AG04450 (cell line): ENCODE measurements at regions not wholly inside any gene's neighbourhood (a gene's known extent, or its start where the extent isn't known, plus 50 kb on each side); places are given as distances from the start of the nearest gene placed in this dataset.

Experiments
- CTCF ChIA-PET: fragments of 300-600, 350-600 bp; formaldehyde crosslinking; extraction: SDS; loops from one replicate; lab custom pipeline; 2022; ENCODE audit warnings: antibody characterized with exemption, inconsistent platforms; lab: Charles Lee
- POLR2A ChIA-PET: fragments of 350-600 bp; formaldehyde crosslinking; extraction: SDS; loops from one replicate; lab custom pipeline; 2021; ENCODE audit warnings: antibody characterized with exemption, inconsistent platforms; lab: Yijun Ruan, JAX
- DNase-seq: peaks from one replicate; pipeline ENCODE4 v3.0.0-alpha.2; 2011; ENCODE audit warnings: low read depth, low spot score
- H3K27ac ChIP-seq: one replicate; pipeline ENCODE4 v1.5.1; 2012; ENCODE audit warnings: low read depth, low read length, control low read depth
- H3K27me3 ChIP-seq: one replicate; pipeline ENCODE4 v1.6.0; 2012; ENCODE audit warnings: low read length; ENCODE audit not compliant: control insufficient read depth, insufficient read depth
- H3K4me3 ChIP-seq: 2 replicates; pipeline ENCODE4 v1.5.1; 2011; ENCODE audit warnings: mild to moderate bottlenecking, low read depth, low read length, control low read depth
- H3K9me3 ChIP-seq: 2 replicates; pipeline ENCODE4 v1.5.1; 2012; ENCODE audit warnings: low read length; ENCODE audit not compliant: control insufficient read depth, insufficient read depth
- TF ChIP-seq, protein P1 (sequence below): IDR thresholded peaks from 2 replicates; pipeline ENCODE4 v1.5.1; 2011; ENCODE audit warnings: low read depth, low read length, control low read depth, inconsistent platforms

DNA sequence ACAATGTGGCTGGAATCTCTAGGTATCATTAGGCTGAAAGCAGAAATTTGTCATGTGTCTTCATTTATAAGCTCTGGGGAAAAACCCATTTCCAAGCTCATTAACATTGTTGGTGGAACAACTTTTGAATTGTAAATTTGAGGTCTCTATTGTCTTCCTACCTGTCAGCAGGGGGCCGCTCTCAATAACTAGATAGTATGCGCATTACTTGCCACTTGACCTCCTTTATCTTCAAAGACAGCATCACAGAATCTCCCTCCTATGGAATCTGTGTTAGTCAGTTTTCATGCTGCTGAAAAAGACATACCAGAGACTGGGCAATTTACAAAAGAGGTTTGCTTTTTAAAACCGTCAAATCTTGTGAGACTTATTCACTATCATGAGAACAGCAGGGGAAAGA is 223.1 kb downstream of the CALCRL start:
- no peaks in the 10 kb centered on the region for H3K27me3 ChIP-seq
- CTCF ChIA-PET: no interaction called here
- DNase-seq: no peak
- TF ChIP-seq, protein P1, sequence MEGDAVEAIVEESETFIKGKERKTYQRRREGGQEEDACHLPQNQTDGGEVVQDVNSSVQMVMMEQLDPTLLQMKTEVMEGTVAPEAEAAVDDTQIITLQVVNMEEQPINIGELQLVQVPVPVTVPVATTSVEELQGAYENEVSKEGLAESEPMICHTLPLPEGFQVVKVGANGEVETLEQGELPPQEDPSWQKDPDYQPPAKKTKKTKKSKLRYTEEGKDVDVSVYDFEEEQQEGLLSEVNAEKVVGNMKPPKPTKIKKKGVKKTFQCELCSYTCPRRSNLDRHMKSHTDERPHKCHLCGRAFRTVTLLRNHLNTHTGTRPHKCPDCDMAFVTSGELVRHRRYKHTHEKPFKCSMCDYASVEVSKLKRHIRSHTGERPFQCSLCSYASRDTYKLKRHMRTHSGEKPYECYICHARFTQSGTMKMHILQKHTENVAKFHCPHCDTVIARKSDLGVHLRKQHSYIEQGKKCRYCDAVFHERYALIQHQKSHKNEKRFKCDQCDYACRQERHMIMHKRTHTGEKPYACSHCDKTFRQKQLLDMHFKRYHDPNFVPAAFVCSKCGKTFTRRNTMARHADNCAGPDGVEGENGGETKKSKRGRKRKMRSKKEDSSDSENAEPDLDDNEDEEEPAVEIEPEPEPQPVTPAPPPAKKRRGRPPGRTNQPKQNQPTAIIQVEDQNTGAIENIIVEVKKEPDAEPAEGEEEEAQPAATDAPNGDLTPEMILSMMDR: no peak
- H3K4me3 ChIP-seq: no peak overlapping the region
- no peaks in the 10 kb centered on the region for H3K9me3 ChIP-seq
- POLR2A ChIA-PET: no interaction called here
- H3K27ac ChIP-seq: no peak overlapping the region

DNA sequence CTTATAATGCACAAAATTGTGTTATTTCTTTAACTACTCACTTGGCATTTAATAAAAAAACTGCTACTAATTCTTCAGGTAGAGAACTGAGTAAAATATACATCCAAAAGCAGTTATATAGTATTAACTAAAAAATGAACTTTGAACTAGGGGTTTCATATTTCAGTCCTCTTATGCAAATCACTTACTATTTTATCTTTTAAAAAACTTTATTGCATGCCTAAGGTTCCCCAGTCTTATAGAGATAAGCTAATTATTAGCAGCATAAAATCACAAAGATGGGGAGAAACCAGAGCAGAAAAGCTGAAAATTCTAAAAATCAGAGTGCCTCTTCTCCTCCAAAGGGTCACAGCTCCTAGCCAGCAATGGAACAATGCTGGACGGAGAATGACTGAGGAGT is 228.0 kb downstream of the CALCRL start:
- DNase-seq: no peak
- CTCF ChIA-PET: no interaction called here
- Histone ChIP-seq H3K9me3 (no peaks in the 10 kb centered on the region), H3K4me3 (no peak overlapping the region), H3K27ac (no peak overlapping the region), H3K27me3 (no peaks in the 10 kb centered on the region)
- POLR2A ChIA-PET: no interaction called here
- TF ChIP-seq, protein P1: no peak

GRCh38 chr2:187215532-187216240 is 232.4 kb downstream of the CALCRL start:
- TF ChIP-seq, protein P1: no peak
- POLR2A ChIA-PET: no interaction called here
- CTCF ChIA-PET: interaction anchor here (0.7 kb wide), 1 partner anchor 23 kb away, joined by 3 read pairs; no protein-coding TSS in a partner anchor
- H3K9me3 ChIP-seq: no peaks in the 10 kb centered on the region
- no peak overlapping the region for H3K4me3 ChIP-seq
- H3K27me3 ChIP-seq: no peaks in the 10 kb centered on the region
- no peak overlapping the region for H3K27ac ChIP-seq
- no peak for DNase-seq

GRCh38 chr2:187214306-187214705 is 233.7 kb downstream of the CALCRL start:
- POLR2A ChIA-PET: interaction anchor here (0.6 kb wide), 1 partner anchor 602 kb away, joined by 4 read pairs; no protein-coding TSS in a partner anchor
- Histone ChIP-seq H3K27ac (no peak overlapping the region), H3K4me3 (no peak overlapping the region), H3K9me3 (no peaks in the 10 kb centered on the region), H3K27me3 (no peaks in the 10 kb centered on the region)
- TF ChIP-seq, protein P1: no peak
- DNase-seq: no peak
- CTCF ChIA-PET: no interaction called here

- CTCF ChIA-PET: no interaction called here
- Histone ChIP-seq H3K4me3 (no peak overlapping the region), H3K27me3 (no peaks in the 10 kb centered on the region), H3K9me3 (no peaks in the 10 kb centered on the region), H3K27ac (no peak overlapping the region)
- POLR2A ChIA-PET: interaction anchor here (0.6 kb wide), 1 partner anchor 601 kb away, joined by 4 read pairs; no protein-coding TSS in a partner anchor
- DNase-seq: no peak
- TF ChIP-seq, protein P1: no peak
Observed at GRCh38 chr2:187213798-187214197, 234.3 kb downstream of the CALCRL start.
